ENCODE measurements at regions not wholly inside any gene's neighbourhood (a gene's known extent, or its start where the extent isn't known, plus 50 kb on each side); places are given as distances from the start of the nearest gene placed in this dataset.
A peak's percentile ranks its signal among the peaks of the same experiment; 100 is the strongest.

GRCh38 chr2:118721817-118722551 is 125.5 kb downstream of the EN1 start (continued):
- TF ChIP-seq ZNF407 (IDR thresholded peaks at IDR 0.05; ENCODE audit: low read depth), result no peak
- TF ChIP-seq ZNF134 (CRISPR knock-in tag; conservative IDR thresholded peaks at IDR 0.05), result no peak
- TF ChIP-seq SIX5 (IDR thresholded peaks at IDR 0.05; ENCODE audit: borderline replicate concordance in 1 of 2, insufficient read depth in 1 of 2, low read depth in 1 of 2, low read length in 2 of 2), result no peak
- no peak for TF ChIP-seq HDAC8 (tag; IDR thresholded peaks at IDR 0.05)
- no peak for TF ChIP-seq SMAD2 (IDR thresholded peaks at IDR 0.05; ENCODE audit: low read depth, low read length)
- no peak for TF ChIP-seq SP2 (IDR thresholded peaks at IDR 0.05; ENCODE audit: extremely low read depth, low read depth, low read length, poor library complexity, severe bottlenecking)
- no peak for TF ChIP-seq ZNF780A (CRISPR knock-in tag; IDR thresholded peaks at IDR 0.05)
- TF ChIP-seq MAFG (tag; conservative IDR thresholded peaks at IDR 0.05), result no peak
- TF ChIP-seq RNF2 (IDR thresholded peaks at IDR 0.05), result peak; percentile 18; the same call in 1 of the 2 replicates
- no peak for TF ChIP-seq ZBTB17 (CRISPR knock-in tag; IDR thresholded peaks at IDR 0.05)
- no peak for TF ChIP-seq NELFE (IDR thresholded peaks at IDR 0.05; ENCODE audit: insufficient read depth, insufficient read length)
- TF ChIP-seq JUN (IDR thresholded peaks at IDR 0.05; ENCODE audit: borderline replicate concordance, low read depth, low read length), result no peak
- no peak for TF ChIP-seq JUN (CRISPR knock-in tag; IDR thresholded peaks at IDR 0.05; ENCODE audit: borderline replicate concordance)
- no peak for TF ChIP-seq ZNF740 (CRISPR knock-in tag; IDR thresholded peaks at IDR 0.05)
- no peak for TF ChIP-seq ZNF740 (tag; IDR thresholded peaks at IDR 0.05)
- no peak for TF ChIP-seq MED1 (CRISPR knock-in tag; IDR thresholded peaks at IDR 0.05; ENCODE audit: borderline replicate concordance)
- peak; percentile 2; the same call in 1 of the 2 replicates for TF ChIP-seq LCOR (CRISPR knock-in tag; IDR thresholded peaks at IDR 0.05)
- 0 out of 2 replicates have a peak, but pooled peaks have one; percentile 39 for TF ChIP-seq MYC (IDR thresholded peaks at IDR 0.05; ENCODE audit: low read depth, low read length)
- TF ChIP-seq MYC (CRISPR knock-in tag; IDR thresholded peaks at IDR 0.05; ENCODE audit: borderline replicate concordance, low read depth), result no peak

Measured in K562 (cell line).